SH-SY5Y (cell line): ENCODE measurements at regions not wholly inside any gene's neighbourhood (a gene's known extent, or its start where the extent isn't known, plus 50 kb on each side); places are given as distances from the start of the nearest gene placed in this dataset.

ENCODE experiments used
- GATA2 ChIP-seq: IDR thresholded peaks from 2 replicates; pipeline ENCODE4 v1.6.1; 2011; ENCODE audit warnings: mild to moderate bottlenecking, low read depth, low read length
- GATA3 ChIP-seq: IDR thresholded peaks from 2 replicates; pipeline ENCODE4 v1.6.1; 2011; ENCODE audit warnings: low read depth, mild to moderate bottlenecking, low read length, moderate library complexity

DNA sequence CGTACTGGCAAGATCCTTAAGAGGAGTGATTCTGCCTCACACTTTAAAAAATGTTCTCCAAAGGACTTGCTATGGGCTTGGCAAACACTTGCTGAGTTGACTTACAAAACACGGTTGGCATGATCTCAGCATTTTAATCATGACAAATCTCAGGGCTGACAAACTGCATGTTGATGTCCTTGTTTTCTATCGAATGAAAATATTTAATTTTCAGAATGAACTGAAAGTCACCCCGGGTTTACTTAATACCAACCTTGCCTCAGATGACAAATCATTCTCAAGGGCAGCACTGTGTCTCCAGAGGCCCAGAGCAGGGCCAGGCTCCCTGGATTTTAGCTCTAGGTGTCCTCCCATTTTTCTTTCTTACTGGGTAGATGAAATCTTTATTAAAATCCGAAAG, 229.1 kb upstream of the ZFHX3 start:
- TF ChIP-seq GATA2 (no peak), GATA3 (no peak)
